NCI-H526 (cell line): ENCODE measurements at regions not wholly inside any gene's neighbourhood (a gene's known extent, or its start where the extent isn't known, plus 50 kb on each side); places are given as distances from the start of the nearest gene placed in this dataset.
A peak's percentile ranks its signal among the peaks of the same experiment; 100 is the strongest.

Experiments used
- DNase-seq, 2 experiments: peaks; one replicate each; lab custom pipeline; 2025; lab: John Stamatoyannopoulos, UW

- no peak for DNase-seq
Observed at GRCh38 chr3:56864918-56865524, 63.3 kb upstream of the ARHGEF3 start.

- DNase-seq = no peak
Observed at GRCh38 chr3:56864090-56864489, 62.3 kb upstream of the ARHGEF3 start.

- no peak for DNase-seq
Observed at GRCh38 chr3:56862352-56863062, 60.8 kb upstream of the ARHGEF3 start.

- no peak for DNase-seq
Observed at GRCh38 chr3:56861511-56861910, 59.8 kb upstream of the ARHGEF3 start.

GRCh38 chr3:56860939-56861338, 59.2 kb upstream of the ARHGEF3 start:
- DNase-seq = no peak

- DNase-seq = no peak
Observed at GRCh38 chr3:56860351-56860750, 58.6 kb upstream of the ARHGEF3 start.

- DNase-seq = peak in 1 of 2 experiments; percentile 1
Observed at GRCh38 chr3:56858331-56858730, 56.6 kb upstream of the ARHGEF3 start.

- no peak for DNase-seq
Observed at GRCh38 chr3:56857178-56857577, 55.4 kb upstream of the ARHGEF3 start.

GRCh38 chr3:56856752-56857151, 55.0 kb upstream of the ARHGEF3 start:
- no peak for DNase-seq

GRCh38 chr3:56855856-56856512, 54.2 kb upstream of the ARHGEF3 start:
- peak in 1 of 2 experiments; percentile 18 for DNase-seq

GRCh38 chr3:56854856-56855611, 53.3 kb upstream of the ARHGEF3 start:
- no peak for DNase-seq

GRCh38 chr3:56851966-56852884, 50.5 kb upstream of the ARHGEF3 start:
- no peak for DNase-seq
